ENCODE measurements at regions not wholly inside any gene's neighbourhood (a gene's known extent, or its start where the extent isn't known, plus 50 kb on each side); places are given as distances from the start of the nearest gene placed in this dataset.

DNA sequence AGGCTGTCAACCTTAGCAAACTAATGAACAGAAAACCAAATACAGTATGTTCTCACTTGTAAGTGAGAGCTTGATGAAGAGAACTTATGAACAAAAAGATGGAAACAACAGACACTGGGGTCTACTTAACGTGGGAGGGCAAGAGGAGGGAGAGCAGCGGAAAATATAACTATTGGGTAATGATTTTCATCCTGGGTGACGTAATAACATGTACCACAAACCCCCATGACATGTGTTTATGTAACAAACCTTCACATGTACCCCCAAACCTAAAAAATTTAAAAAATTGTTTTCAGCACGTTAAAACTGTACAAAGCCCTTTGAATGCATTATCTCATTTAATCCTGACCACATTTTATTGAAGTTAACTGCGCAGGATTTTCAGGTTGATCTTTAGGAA, 64.9 kb upstream of the RBMS1 start:
- TF ChIP-seq CTCF (IDR thresholded peaks at IDR 0.05): no peak
- TF ChIP-seq POLR2AphosphoS5 (IDR thresholded peaks at IDR 0.05; ENCODE audit: low read depth, low read length): no peak
- no peak for TF ChIP-seq REST (IDR thresholded peaks at IDR 0.05; ENCODE audit: insufficient read depth in 1 of 2, low read depth in 2 of 2, low read length in 1 of 2)
- TF ChIP-seq TCF7L2 (IDR thresholded peaks at IDR 0.05; ENCODE audit: low read depth, low read length): no peak

Data from Panc1 (cell line).